Endothelial cell of umbilical vein (primary cell): ENCODE measurements at regions not wholly inside any gene's neighbourhood (a gene's known extent, or its start where the extent isn't known, plus 50 kb on each side); places are given as distances from the start of the nearest gene placed in this dataset.
A peak's percentile ranks its signal among the peaks of the same experiment; 100 is the strongest.

Experiments used
- BruUV-seq: library from RNA; stranded (reverse); fragments of 400-500 nt; replicated peaks from 2 replicates; lab custom pipeline; 2021; lab: Mats Ljungman, UMichigan
- CTCF ChIA-PET: fragments of 300-600, 350-600 bp; sonication (Branson Sonifier 250); formaldehyde crosslinking; loops from one replicate; lab custom pipeline; 2021; ENCODE audit warnings: antibody characterized with exemption, inconsistent platforms; lab: Charles Lee
- POLR2A ChIA-PET: fragments of 300-600, 350-600 bp; sonication (Branson Sonifier 250); formaldehyde crosslinking; loops from one replicate; lab custom pipeline; 2021; ENCODE audit warnings: antibody characterized with exemption, inconsistent platforms; lab: Charles Lee
- DNase-seq: peaks from one replicate; pipeline ENCODE4 v3.0.0-alpha.2; 2011; ENCODE audit warnings: low read depth, low spot score
- FAIRE-seq: peaks from 2 replicates; lab custom pipeline; 2011; peaks lifted over from hg19 to GRCh38; lab: Jason Lieb, UNC
- H2AFZ ChIP-seq: 2 replicates; pipeline ENCODE4 v1.6.0; 2012; ENCODE audit warnings: low read depth, low read length, control low read depth, inconsistent platforms
- H3K27ac ChIP-seq: 2 replicates; pipeline ENCODE4 v1.5.1; 2011; ENCODE audit warnings: low read depth, mild to moderate bottlenecking, control low read depth, low read length, moderate library complexity; ENCODE audit not compliant: insufficient read depth
- H3K27me3 ChIP-seq, 2 experiments: 2 replicates each; pipeline versions ENCODE4 v1.6.0 to v1.6.1; 2011; ENCODE audit warnings: low read length in 2 of 2, mixed read lengths in 1 of 2; ENCODE audit not compliant: control insufficient read depth in 2 of 2, insufficient read depth in 2 of 2
- H3K36me3 ChIP-seq, 2 experiments: 2 replicates in 1 of 2; 3 replicates in 1 of 2; pipeline ENCODE4 v1.5.1; 2011; ENCODE audit warnings: low read length in 2 of 2, mild to moderate bottlenecking in 1 of 2, moderate library complexity in 1 of 2; ENCODE audit not compliant: control insufficient read depth in 2 of 2, insufficient read depth in 2 of 2; ENCODE audit errors: extremely low read depth in 1 of 2
- H3K4me1 ChIP-seq: 3 replicates; pipeline ENCODE4 v1.5.1; 2011; ENCODE audit warnings: mild to moderate bottlenecking, low read length; ENCODE audit not compliant: control insufficient read depth, insufficient read depth; ENCODE audit errors: extremely low read depth
- H3K4me2 ChIP-seq: 2 replicates; pipeline ENCODE4 v1.6.1; 2011; ENCODE audit warnings: low read length, control low read depth, mixed read lengths; ENCODE audit not compliant: insufficient read depth
- H3K4me3 ChIP-seq, 3 experiments: fragments of 200-600 bp in 1 of 3; sonication (generic), shearing (Covaris generic) in 1 of 3; replicated peaks in 1 of 3; 2 replicates each; pipeline ENCODE4 v1.5.1; 2011 to 2016; ENCODE audit warnings: control low read depth in 3 of 3, low read length in 3 of 3, mild to moderate bottlenecking in 2 of 3, inconsistent platforms in 1 of 3, low read depth in 1 of 3, moderate library complexity in 1 of 3; ENCODE audit not compliant: insufficient read depth in 1 of 3
- H3K79me2 ChIP-seq: 2 replicates; pipeline ENCODE4 v1.6.0; 2012; ENCODE audit warnings: low read length, inconsistent platforms; ENCODE audit not compliant: control insufficient read depth, insufficient read depth
- H3K9ac ChIP-seq: replicated peaks from 2 replicates; pipeline ENCODE3; 2011; ENCODE audit warnings: low read length, control low read depth; ENCODE audit not compliant: insufficient read depth; ENCODE audit errors: extremely low read depth
- H3K9me1 ChIP-seq: replicated peaks from 3 replicates; pipeline ENCODE4 v1.6.0; 2011; ENCODE audit warnings: mild to moderate bottlenecking, low read length; ENCODE audit not compliant: control insufficient read depth, insufficient read depth; ENCODE audit errors: extremely low read depth
- H3K9me3 ChIP-seq: replicated peaks from 2 replicates; pipeline ENCODE4 v1.5.1; 2012; ENCODE audit warnings: low read length, inconsistent platforms; ENCODE audit not compliant: control insufficient read depth, insufficient read depth
- H4K20me1 ChIP-seq: replicated peaks from 2 replicates; pipeline ENCODE3; 2011; ENCODE audit warnings: mild to moderate bottlenecking, low read length; ENCODE audit not compliant: control insufficient read depth, insufficient read depth; ENCODE audit errors: extremely low read depth
- CTCF ChIP-seq, 2 donors: IDR thresholded peaks; 1 replicate in 1 of 2; 2 replicates in 1 of 2; pipeline ENCODE4 v1.5.1; 2011; ENCODE audit warnings: low read length in 2 of 2, mild to moderate bottlenecking in 2 of 2, moderate library complexity in 2 of 2, control low read depth in 1 of 2, inconsistent platforms in 1 of 2, low read depth in 1 of 2; ENCODE audit not compliant: insufficient read depth in 1 of 2; ENCODE audit errors: extremely low read depth in 1 of 2
- EZH2 ChIP-seq: IDR thresholded peaks from 2 replicates; pipeline ENCODE4 v1.6.1; 2012; ENCODE audit warnings: borderline replicate concordance, low read depth, mild to moderate bottlenecking, moderate library complexity, low read length, inconsistent platforms; ENCODE audit not compliant: severe bottlenecking
- FOS ChIP-seq: IDR thresholded peaks from 2 replicates; pipeline ENCODE4 v1.6.1; 2011; ENCODE audit warnings: mild to moderate bottlenecking, low read length, moderate library complexity, borderline replicate concordance; ENCODE audit not compliant: insufficient read depth
- GATA2 ChIP-seq: IDR thresholded peaks from 2 replicates; pipeline ENCODE4 v1.7.0; 2011; ENCODE audit warnings: low read depth, mild to moderate bottlenecking, moderate library complexity, mixed read lengths, low read length; ENCODE audit not compliant: insufficient read length, insufficient read depth
- JUN ChIP-seq: IDR thresholded peaks from 2 replicates; pipeline ENCODE4 v1.6.1; 2011; ENCODE audit warnings: borderline replicate concordance, low read depth; ENCODE audit not compliant: insufficient read length, insufficient read depth
- MAX ChIP-seq: IDR thresholded peaks from 2 replicates; pipeline ENCODE4 v1.6.1; 2011; ENCODE audit not compliant: insufficient read depth, insufficient read length
- MYC ChIP-seq: IDR thresholded peaks from one replicate; pipeline ENCODE4 v1.6.1; 2011; ENCODE audit warnings: mild to moderate bottlenecking, low read depth, low read length
- POLR2A ChIP-seq: IDR thresholded peaks from 2 replicates; pipeline ENCODE4 v1.6.1; 2012; ENCODE audit warnings: low read depth, mild to moderate bottlenecking, control low read depth, low read length
- POLR2AphosphoS5 ChIP-seq: IDR thresholded peaks from 2 replicates; pipeline ENCODE4 v1.6.1; 2012; ENCODE audit warnings: low read depth, mild to moderate bottlenecking, control low read depth, low read length, moderate library complexity; ENCODE audit not compliant: insufficient read depth
- dilution Hi-C: fragments of 300-500 bp; cut with MboI; formaldehyde crosslinking; loops from one replicate; pipeline ENCODE4 v1.15.0; 2019; ENCODE audit warnings: low sequenced_read_pairs; ENCODE audit not compliant: extremely low pct_ligation_motif_present
- intact Hi-C: fragments of 100-400 bp; cut with micrococcal nuclease; formaldehyde crosslinking; loops from one replicate; pipeline ENCODE4 v1.10.0; 2022

GRCh38 chr2:71832388-71832787, 315.3 kb downstream of the CYP26B1 start:
- DNase-seq (no peak), FAIRE-seq (no peak)
- Histone ChIP-seq H3K9me3 (no peaks in the 10 kb centered on the region), H3K36me3 (no peaks in the 10 kb centered on the region), H3K9me1 (no peaks in the 10 kb centered on the region), H4K20me1 (no peaks in the 10 kb centered on the region), H3K4me1 (no peaks in the 10 kb centered on the region), H3K4me3 (no peak overlapping the region), H3K27ac (no peak overlapping the region), H3K4me2 (no peak overlapping the region), H3K79me2 (no peaks in the 10 kb centered on the region), H3K27me3 (peaks cover 3 to 13% of the 10 kb centered on the region in 2 experiments), H3K9ac (no peak overlapping the region), H2AFZ (no peak overlapping the region)
- dilution Hi-C loops (no loop called here), intact Hi-C loops (no loop called here)
- POLR2A ChIA-PET, result no interaction called here
- TF ChIP-seq MAX (no peak), CTCF (IDR thresholded peaks at IDR 0.05; ENCODE audit: extremely low read depth in 1 of 2, insufficient read depth in 1 of 2, low read depth in 1 of 2, low read length in 2 of 2) (no peak), MYC (no peak), GATA2 (no peak), POLR2A (no peak), EZH2 (no peak), JUN (no peak)
- CTCF ChIA-PET, result no interaction called here
- BruUV-seq, result no TSS peak

- Histone ChIP-seq H2AFZ (no peak overlapping the region), H3K36me3 (no peaks in the 10 kb centered on the region), H3K4me2 (no peak overlapping the region), H3K79me2 (no peaks in the 10 kb centered on the region), H3K9me1 (no peaks in the 10 kb centered on the region), H3K9ac (no peak overlapping the region), H3K4me1 (no peaks in the 10 kb centered on the region), H3K9me3 (no peaks in the 10 kb centered on the region), H3K27ac (no peak overlapping the region), H3K27me3 (peaks cover 3 to 13% of the 10 kb centered on the region in 2 experiments), H3K4me3 (no peak overlapping the region), H4K20me1 (no peaks in the 10 kb centered on the region)
- intact Hi-C loops, result no loop called here
- POLR2A ChIA-PET, result no interaction called here
- BruUV-seq, result no TSS peak
- TF ChIP-seq MYC (no peak), POLR2AphosphoS5 (no peak), MAX (no peak), CTCF (IDR thresholded peaks at IDR 0.05; ENCODE audit: extremely low read depth in 1 of 2, insufficient read depth in 1 of 2, low read depth in 1 of 2, low read length in 2 of 2) (no peak), FOS (no peak), JUN (no peak), EZH2 (no peak), GATA2 (no peak), POLR2A (no peak)
- FAIRE-seq, result no peak
- CTCF ChIA-PET, result no interaction called here
- dilution Hi-C loops, result no loop called here
- peak; percentile 27 for DNase-seq
These were observed 316.5 kb downstream of the CYP26B1 start for GRCh38 chr2:71831193-71831577.
